H1 (cell line): ENCODE measurements at regions not wholly inside any gene's neighbourhood (a gene's known extent, or its start where the extent isn't known, plus 50 kb on each side); places are given as distances from the start of the nearest gene placed in this dataset.

ENCODE experiments used
- CTCF ChIA-PET: fragments of 300-600 bp; sonication (Branson Sonifier 250); formaldehyde crosslinking; loops from one replicate; lab custom pipeline; 2021; ENCODE audit not compliant: partially characterized antibody; lab: Charles Lee
- POLR2A ChIA-PET: fragments of 300-600 bp; sonication (Branson Sonifier 250); formaldehyde crosslinking; loops from one replicate; lab custom pipeline; 2021; ENCODE audit warnings: inconsistent platforms; ENCODE audit not compliant: partially characterized antibody; lab: Charles Lee
- DNase-seq, 2 experiments: peaks; one replicate each; pipeline versions ENCODE4 v3.0.0 to v3.0.0-alpha.2; 2010 to 2022; ENCODE audit warnings: low spot score in 2 of 2, low read depth in 1 of 2, mixed read lengths in 1 of 2
- FAIRE-seq: peaks from 2 replicates; lab custom pipeline; 2011; peaks lifted over from hg19 to GRCh38; lab: Jason Lieb, UNC
- H2AFZ ChIP-seq: 2 replicates; pipeline ENCODE4 v1.8.1; 2012; ENCODE audit warnings: low read length, inconsistent platforms
- H2AK5ac ChIP-seq: 2 replicates; pipeline ENCODE4 v1.6.1; 2013; ENCODE audit warnings: low read depth, low read length
- H2BK120ac ChIP-seq: replicated peaks from 2 replicates; pipeline ENCODE3; 2013; ENCODE audit warnings: low read depth, low read length, inconsistent platforms
- H2BK12ac ChIP-seq: 2 replicates; pipeline ENCODE4 v1.6.1; 2013; ENCODE audit warnings: low read depth, low read length
- H2BK15ac ChIP-seq: 2 replicates; pipeline ENCODE4 v1.6.1; 2013; ENCODE audit warnings: low read length
- H2BK20ac ChIP-seq: 2 replicates; pipeline ENCODE4 v1.6.1; 2013; ENCODE audit warnings: low read length
- H2BK5ac ChIP-seq: 2 replicates; pipeline ENCODE4 v1.6.1; 2013; ENCODE audit warnings: low read depth, low read length
- H3K14ac ChIP-seq: 2 replicates; pipeline ENCODE4 v1.6.1; 2013; ENCODE audit warnings: inconsistent platforms; ENCODE audit not compliant: insufficient read length
- H3K18ac ChIP-seq: 2 replicates; pipeline ENCODE4 v1.6.1; 2013; ENCODE audit warnings: low read length; ENCODE audit errors: extremely low read depth
- H3K23ac ChIP-seq: 2 replicates; pipeline ENCODE4 v1.6.1; 2013; ENCODE audit warnings: inconsistent platforms; ENCODE audit not compliant: insufficient read length
- H3K23me2 ChIP-seq: 2 replicates; pipeline ENCODE4 v1.6.1; 2013; ENCODE audit warnings: low read depth, low read length
- H3K27ac ChIP-seq: 2 replicates; pipeline ENCODE4 v1.6.1; 2011; ENCODE audit warnings: low read depth, low read length, inconsistent platforms
- H3K27me3 ChIP-seq, 4 experiments: replicated peaks in 1 of 4; 1 replicate in 1 of 4; 2 replicates in 3 of 4; pipeline versions ENCODE4 v1.6.1 to v1.8.1; 2011 to 2013; ENCODE audit warnings: low read length in 3 of 4, mild to moderate bottlenecking in 3 of 4, inconsistent platforms in 2 of 4, mixed read lengths in 2 of 4, moderate library complexity in 1 of 4; ENCODE audit not compliant: control insufficient read depth in 3 of 4, insufficient read depth in 3 of 4; ENCODE audit errors: extremely low read depth in 1 of 4
- H3K36me3 ChIP-seq, 4 experiments: 2 replicates each; pipeline versions ENCODE4 v1.6.1 to v1.8.1; 2011 to 2013; ENCODE audit warnings: mild to moderate bottlenecking in 4 of 4, low read length in 3 of 4, moderate library complexity in 2 of 4, control low read depth in 1 of 4, inconsistent platforms in 1 of 4; ENCODE audit not compliant: insufficient read depth in 4 of 4, control insufficient read depth in 2 of 4
- H3K4ac ChIP-seq: replicated peaks from 2 replicates; pipeline ENCODE3; 2013; ENCODE audit warnings: low read length, low read depth, mixed read lengths, inconsistent platforms; ENCODE audit not compliant: insufficient read length
- H3K4me1 ChIP-seq, 4 experiments: replicated peaks in 1 of 4; 1 replicate in 1 of 4; 2 replicates in 3 of 4; pipeline versions ENCODE4 v1.6.1 to v1.8.1; 2011 to 2013; ENCODE audit warnings: low read length in 3 of 4, inconsistent platforms in 2 of 4, mixed read lengths in 1 of 4; ENCODE audit not compliant: insufficient read depth in 4 of 4, control insufficient read depth in 3 of 4
- H3K4me2 ChIP-seq, 2 experiments: 2 replicates each; pipeline versions ENCODE4 v1.6.1 to v1.8.1; 2011 to 2013; ENCODE audit warnings: low read depth in 2 of 2, low read length in 2 of 2, control low read depth in 1 of 2, inconsistent platforms in 1 of 2, mild to moderate bottlenecking in 1 of 2; ENCODE audit not compliant: insufficient read depth in 1 of 2
- H3K4me3 ChIP-seq, 4 experiments: fragments of 200-600, 300-600 bp in 1 of 4; sonication (generic), shearing (Covaris generic), sonication (Bioruptor Twin) in 1 of 4; 2 replicates each; pipeline versions ENCODE4 v1.5.1 to v1.8.1; 2011 to 2016; ENCODE audit warnings: low read length in 4 of 4, low read depth in 3 of 4, control low read depth in 2 of 4, inconsistent platforms in 2 of 4, mild to moderate bottlenecking in 2 of 4, mixed read lengths in 1 of 4, moderate library complexity in 1 of 4; ENCODE audit not compliant: insufficient read depth in 2 of 4; ENCODE audit errors: extremely low read depth in 1 of 4
- H3K56ac ChIP-seq: replicated peaks from 2 replicates; pipeline ENCODE3; 2013; ENCODE audit warnings: low read depth, mild to moderate bottlenecking, mixed read lengths, low read length, inconsistent platforms; ENCODE audit not compliant: insufficient read length
- H3K79me1 ChIP-seq: 2 replicates; pipeline ENCODE4 v1.6.1; 2013; ENCODE audit warnings: low read depth, low read length, control low read depth
- H3K79me2 ChIP-seq, 2 experiments: 2 replicates each; pipeline versions ENCODE4 v1.6.1 to v1.8.1; 2012 to 2013; ENCODE audit warnings: low read length in 2 of 2, mild to moderate bottlenecking in 2 of 2, inconsistent platforms in 1 of 2; ENCODE audit not compliant: insufficient read depth in 2 of 2, control insufficient read depth in 1 of 2
- H3K9ac ChIP-seq, 4 experiments: replicated peaks in 1 of 4; 1 replicate in 1 of 4; 2 replicates in 3 of 4; pipeline versions ENCODE4 v1.6.1 to v1.8.1; 2011 to 2013; ENCODE audit warnings: low read depth in 3 of 4, low read length in 3 of 4, control low read depth in 2 of 4, mild to moderate bottlenecking in 2 of 4, moderate library complexity in 2 of 4, inconsistent platforms in 1 of 4; ENCODE audit errors: extremely low read depth in 1 of 4
- H3K9me3 ChIP-seq, 2 experiments: 2 replicates each; pipeline versions ENCODE4 v1.6.1 to v1.8.1; 2012 to 2013; ENCODE audit warnings: mild to moderate bottlenecking in 2 of 2, moderate library complexity in 2 of 2, control low read depth in 1 of 2, inconsistent platforms in 1 of 2, low read depth in 1 of 2, low read length in 1 of 2, mixed read lengths in 1 of 2; ENCODE audit not compliant: insufficient read depth in 2 of 2
- H4K20me1 ChIP-seq, 2 experiments: replicated peaks in 1 of 2; 2 replicates each; pipeline versions ENCODE3 to v1.8.1; 2011 to 2013; ENCODE audit warnings: inconsistent platforms in 2 of 2, low read length in 2 of 2, mild to moderate bottlenecking in 1 of 2; ENCODE audit not compliant: insufficient read depth in 2 of 2, control insufficient read depth in 1 of 2
- H4K5ac ChIP-seq: 2 replicates; pipeline ENCODE4 v1.6.1; 2013; ENCODE audit warnings: low read length, low read depth, mixed read lengths, inconsistent platforms; ENCODE audit not compliant: insufficient read length
- H4K8ac ChIP-seq: 2 replicates; pipeline ENCODE4 v1.8.0; 2013; ENCODE audit warnings: mild to moderate bottlenecking, moderate library complexity, low read length, inconsistent platforms; ENCODE audit not compliant: insufficient read depth; ENCODE audit errors: extremely low read depth
- H4K91ac ChIP-seq: replicated peaks from 2 replicates; pipeline ENCODE3; 2013; ENCODE audit warnings: low read length, mixed read lengths, inconsistent platforms; ENCODE audit not compliant: insufficient read length
- JUND ChIP-seq: IDR thresholded peaks from 2 replicates; pipeline ENCODE4 v1.6.1; 2011; ENCODE audit warnings: mild to moderate bottlenecking, improper control_type of control experiment, low read length
- PHF8 ChIP-seq: fragments of 200-600 bp; sonication (generic); conservative IDR thresholded peaks from 2 replicates; pipeline ENCODE4 v1.7.1; 2012; ENCODE audit warnings: low read depth, mild to moderate bottlenecking, inconsistent platforms, low read length, moderate library complexity
- TCF12 ChIP-seq: IDR thresholded peaks from 2 replicates; pipeline ENCODE4 v1.6.1; 2011; ENCODE audit warnings: low read depth, mild to moderate bottlenecking, low read length
- YY1 ChIP-seq: IDR thresholded peaks from 2 replicates; pipeline ENCODE4 v1.6.1; 2011; ENCODE audit warnings: low read depth, mild to moderate bottlenecking, low read length
- WGBS, 2 experiments: shearing (Covaris generic) in 1 of 2; methylation state at CpG; one replicate each; pipeline versions ENCODE4 v1.1.6 to v1.1.7; 2013 to 2015; ENCODE audit warnings: low lambda C conversion rate in 2 of 2, mixed read lengths in 2 of 2, inconsistent platforms in 1 of 2, low coverage in 1 of 2, missing lambda C conversion rate in 1 of 2; ENCODE audit not compliant: insufficient replicate concordance in 2 of 2, insufficient coverage in 1 of 2, insufficient read length in 1 of 2; ENCODE audit errors: extremely low coverage in 1 of 2, missing lambda C conversion rate in 1 of 2; 5-methylcytosine and 5-hydroxymethylcytosine counted together

DNA sequence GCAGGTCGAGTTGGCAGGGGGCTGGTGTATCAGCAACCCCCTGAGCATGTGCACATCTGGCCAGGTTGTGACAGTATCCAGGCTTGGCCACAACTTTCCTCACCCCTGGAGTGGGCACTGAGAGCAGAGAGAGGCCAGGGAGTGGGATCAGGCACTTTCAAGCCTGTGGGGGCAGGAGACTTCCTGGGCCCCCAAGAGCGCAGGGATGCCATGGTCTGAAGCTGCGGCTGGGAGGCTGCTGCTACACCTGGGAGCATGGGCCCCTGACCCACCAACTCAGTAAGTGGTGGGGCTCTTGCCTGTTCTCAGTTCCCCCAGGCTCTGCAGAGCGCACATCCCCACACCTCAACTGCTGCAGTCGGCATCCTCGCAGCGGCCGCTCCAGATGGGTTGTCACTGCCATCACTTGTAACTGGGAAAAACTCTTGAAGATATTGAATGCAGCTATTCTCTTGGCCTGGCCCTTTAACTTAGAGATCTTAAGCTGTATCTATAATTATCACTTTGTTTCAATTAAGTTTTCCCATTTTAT is 245.4 kb upstream of the SLITRK1 start:
- no peak overlapping the region for H2BK12ac ChIP-seq
- no peaks in the 10 kb centered on the region for H3K4me1 ChIP-seq
- no peak overlapping the region for H3K56ac ChIP-seq
- no peak overlapping the region for H4K5ac ChIP-seq
- no peak overlapping the region for H2AK5ac ChIP-seq
- H2BK120ac ChIP-seq, result no peak overlapping the region
- ChIA-PET POLR2A (no interaction called here), CTCF (interaction anchor here (0.9 kb wide), 1 partner anchor 12 kb away, joined by 3 read pairs; no protein-coding TSS in a partner anchor)
- no peaks in the 10 kb centered on the region for H3K36me3 ChIP-seq
- no peak overlapping the region for H3K4ac ChIP-seq
- H3K18ac ChIP-seq, result no peak overlapping the region
- 96% methylated on average over 8 of the region's 8 CpGs; no CpG with 5 or more reads in 1 of the 2 experiments for WGBS, 2 experiments
- H3K4me3 ChIP-seq, result no peak overlapping the region
- no peak overlapping the region for H2BK15ac ChIP-seq
- H3K27me3 ChIP-seq, result no peaks in the 10 kb centered on the region
- FAIRE-seq, result no peak
- H3K4me2 ChIP-seq, result no peak overlapping the region
- H3K9ac ChIP-seq, result no peak overlapping the region
- H3K79me2 ChIP-seq, result no peaks in the 10 kb centered on the region
- no peak overlapping the region for H3K23ac ChIP-seq
- H3K23me2 ChIP-seq, result no peaks in the 10 kb centered on the region
- H2BK20ac ChIP-seq, result no peak overlapping the region
- H3K79me1 ChIP-seq, result no peaks in the 10 kb centered on the region
- H2BK5ac ChIP-seq, result no peak overlapping the region
- DNase-seq, result no peak
- no peak overlapping the region for H3K14ac ChIP-seq
- H3K9me3 ChIP-seq, result no peaks in the 10 kb centered on the region
- no peaks in the 10 kb centered on the region for H4K20me1 ChIP-seq
- no peak overlapping the region for H4K91ac ChIP-seq
- peak overlapping the region; percentile 79; the same call in 1 of the 2 replicates for H4K8ac ChIP-seq
- no peak overlapping the region for H3K27ac ChIP-seq
- H2AFZ ChIP-seq, result no peak overlapping the region
- TF ChIP-seq TCF12, result no peak
- no peak for TF ChIP-seq PHF8
- TF ChIP-seq JUND, result no peak
- TF ChIP-seq YY1, result no peak
